Activated CD4-positive, alpha-beta memory T cell treated with anti-CD3 and anti-CD28 coated beads for 36 hours (primary cell): ENCODE measurements at regions not wholly inside any gene's neighbourhood (a gene's known extent, or its start where the extent isn't known, plus 50 kb on each side); places are given as distances from the start of the nearest gene placed in this dataset.

Experiments
- CTCF ChIA-PET: fragments of 350-600 bp; sonication (Branson Sonifier 250); formaldehyde crosslinking; loops from one replicate; lab custom pipeline; 2021; ENCODE audit warnings: antibody characterized with exemption, inconsistent platforms; lab: Charles Lee
- POLR2A ChIA-PET: fragments of 350-600 bp; sonication (Branson Sonifier 250); formaldehyde crosslinking; loops from one replicate; lab custom pipeline; 2021; ENCODE audit warnings: antibody characterized with exemption; lab: Charles Lee
- DNase-seq: peaks from one replicate; pipeline ENCODE4 v3.0.0-alpha.2; 2020
- H3K27ac Mint-ChIP-seq: one replicate; pipeline ENCODE4 v1.8.0; 2021; ENCODE audit warnings: mixed read lengths
- H3K27me3 Mint-ChIP-seq: one replicate; pipeline ENCODE4 v1.8.0; 2021; ENCODE audit warnings: mixed read lengths
- H3K36me3 Mint-ChIP-seq: one replicate; pipeline ENCODE4 v1.8.0; 2021; ENCODE audit warnings: mixed read lengths
- H3K4me1 Mint-ChIP-seq: one replicate; pipeline ENCODE4 v1.8.0; 2021; ENCODE audit warnings: low read depth, mixed read lengths
- H3K4me3 Mint-ChIP-seq: one replicate; pipeline ENCODE4 v1.8.0; 2021; ENCODE audit warnings: mild to moderate bottlenecking, mixed read lengths
- H3K9me3 Mint-ChIP-seq: one replicate; pipeline ENCODE4 v1.8.0; 2021; ENCODE audit warnings: mixed read lengths
- intact Hi-C: fragments of 100-400 bp; cut with micrococcal nuclease; formaldehyde crosslinking; loops from one replicate; pipeline ENCODE4 v1.15.1; 2023

DNA sequence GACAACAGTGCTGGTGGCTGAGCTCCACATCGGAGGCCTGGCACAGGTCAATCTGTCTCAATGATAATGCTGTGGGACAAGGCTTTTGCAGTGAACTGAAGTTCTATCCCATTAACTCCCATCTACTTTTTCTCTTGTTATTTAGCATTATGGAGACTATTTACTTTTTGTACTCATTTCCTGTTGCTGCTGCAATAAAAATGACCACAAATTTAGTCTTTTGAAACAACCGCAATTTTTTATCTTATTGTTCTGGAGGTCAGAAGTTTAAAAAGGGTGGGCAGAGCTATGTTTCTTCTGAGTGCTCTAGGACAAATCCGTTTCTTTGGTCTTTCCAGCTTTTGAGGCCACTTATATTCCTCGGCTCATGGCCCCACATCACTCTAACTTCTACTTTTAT, 111.0 kb upstream of the PITX2 start:
- Mint-ChIP-seq H3K27ac (no peak overlapping the region), H3K4me1 (no peaks in the 10 kb centered on the region), H3K9me3 (no peaks in the 10 kb centered on the region), H3K27me3 (no peaks in the 10 kb centered on the region), H3K4me3 (no peak overlapping the region), H3K36me3 (no peaks in the 10 kb centered on the region)
- intact Hi-C loops = no loop called here
- DNase-seq = no peak
- CTCF ChIA-PET = no interaction called here
- POLR2A ChIA-PET = no interaction called here

DNA sequence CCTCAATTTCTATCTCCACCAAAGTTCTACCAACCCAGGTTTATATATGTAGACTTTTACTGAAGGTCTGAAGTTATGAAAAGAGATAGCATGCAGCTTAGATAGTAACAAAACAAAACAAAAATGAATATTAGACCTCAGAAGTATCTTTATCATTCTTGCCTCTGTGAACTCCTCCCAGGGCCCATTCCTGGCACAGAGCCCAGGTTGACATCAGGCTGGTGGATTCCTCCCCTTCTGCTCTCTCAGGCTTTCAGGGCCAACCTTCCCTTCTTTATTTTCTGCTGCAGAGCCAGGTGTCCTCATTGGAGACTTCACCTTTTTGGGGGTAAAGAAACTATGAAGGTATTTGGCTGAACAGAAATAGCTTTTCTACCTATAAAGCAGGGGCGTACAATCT, 112.8 kb upstream of the PITX2 start:
- Mint-ChIP-seq H3K9me3 (no peaks in the 10 kb centered on the region), H3K4me3 (no peak overlapping the region), H3K27me3 (no peaks in the 10 kb centered on the region), H3K4me1 (no peaks in the 10 kb centered on the region), H3K27ac (no peak overlapping the region), H3K36me3 (no peaks in the 10 kb centered on the region)
- POLR2A ChIA-PET = no interaction called here
- intact Hi-C loops = no loop called here
- no peak for DNase-seq
- CTCF ChIA-PET = no interaction called here

DNA sequence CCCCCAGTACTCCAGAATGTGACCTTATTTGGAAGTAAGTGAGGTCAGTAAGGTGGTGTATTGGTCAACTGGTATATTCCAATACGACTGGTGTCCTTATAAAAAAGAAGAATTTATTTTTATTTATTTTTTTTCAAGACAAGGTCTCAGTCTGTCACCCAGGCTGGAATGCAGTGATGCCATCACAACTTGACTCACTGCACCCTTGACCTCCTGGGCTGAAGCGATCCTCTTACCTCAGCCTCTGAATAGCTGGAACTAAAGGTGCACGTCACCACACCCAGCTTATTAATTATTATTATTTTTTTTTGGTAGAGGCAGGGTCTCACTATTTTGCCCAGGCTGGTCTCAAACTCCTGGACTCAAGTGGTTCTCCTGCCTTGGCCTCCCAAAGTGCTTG, 115.1 kb upstream of the PITX2 start:
- no peak for DNase-seq
- Mint-ChIP-seq H3K4me3 (no peak overlapping the region), H3K36me3 (no peaks in the 10 kb centered on the region), H3K27ac (no peak overlapping the region), H3K27me3 (no peaks in the 10 kb centered on the region), H3K9me3 (no peaks in the 10 kb centered on the region), H3K4me1 (no peaks in the 10 kb centered on the region)
- POLR2A ChIA-PET = no interaction called here
- intact Hi-C loops = no loop called here
- CTCF ChIA-PET = no interaction called here

DNA sequence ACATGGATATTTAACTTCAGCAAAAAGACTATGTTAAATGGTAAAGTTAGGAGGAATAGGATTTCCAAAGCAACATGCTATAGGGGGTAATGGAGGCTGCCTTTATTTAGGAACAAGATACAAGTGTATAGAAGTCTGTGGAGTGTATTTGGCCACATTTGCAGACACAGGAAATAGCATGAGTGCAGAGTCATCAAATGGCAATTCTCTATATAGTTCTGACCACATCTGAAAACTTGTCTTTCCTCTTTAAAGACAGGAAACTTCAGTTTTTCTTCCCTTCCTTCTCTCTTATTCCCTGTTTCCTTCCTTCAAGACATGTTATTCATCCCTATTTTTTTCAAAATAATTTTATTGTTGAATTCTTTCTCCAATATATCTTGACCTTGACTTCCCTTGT, 119.3 kb upstream of the PITX2 start:
- no peak overlapping the region for H3K27ac Mint-ChIP-seq
- H3K27me3 Mint-ChIP-seq = no peaks in the 10 kb centered on the region
- H3K4me3 Mint-ChIP-seq = no peak overlapping the region
- ChIA-PET POLR2A (no interaction called here), CTCF (no interaction called here)
- H3K9me3 Mint-ChIP-seq = no peaks in the 10 kb centered on the region
- DNase-seq = no peak
- intact Hi-C loops = no loop called here
- no peaks in the 10 kb centered on the region for H3K36me3 Mint-ChIP-seq
- no peaks in the 10 kb centered on the region for H3K4me1 Mint-ChIP-seq

DNA sequence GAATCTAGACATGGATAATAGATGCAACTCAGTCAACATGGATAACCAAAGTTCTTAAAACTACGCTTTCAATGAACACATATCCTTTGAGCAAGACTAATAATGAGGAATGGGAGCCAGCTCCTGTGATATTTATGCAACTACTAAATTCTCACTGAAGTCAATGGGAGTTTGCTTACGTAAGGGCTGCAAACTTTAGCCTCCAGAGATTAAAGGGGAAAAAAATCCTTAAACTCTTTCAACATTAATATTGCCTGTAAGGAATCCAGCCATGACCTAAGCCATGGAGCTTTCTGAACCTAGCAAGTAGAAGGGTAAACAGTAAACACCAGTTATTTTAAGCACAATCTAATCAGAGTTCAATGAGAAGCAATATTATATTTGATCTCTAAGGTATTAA, 125.2 kb upstream of the PITX2 start:
- Mint-ChIP-seq H3K4me1 (no peaks in the 10 kb centered on the region), H3K27me3 (no peaks in the 10 kb centered on the region), H3K4me3 (no peak overlapping the region), H3K9me3 (no peaks in the 10 kb centered on the region), H3K36me3 (no peaks in the 10 kb centered on the region), H3K27ac (no peak overlapping the region)
- ChIA-PET CTCF (no interaction called here), POLR2A (no interaction called here)
- intact Hi-C loops = no loop called here
- no peak for DNase-seq

DNA sequence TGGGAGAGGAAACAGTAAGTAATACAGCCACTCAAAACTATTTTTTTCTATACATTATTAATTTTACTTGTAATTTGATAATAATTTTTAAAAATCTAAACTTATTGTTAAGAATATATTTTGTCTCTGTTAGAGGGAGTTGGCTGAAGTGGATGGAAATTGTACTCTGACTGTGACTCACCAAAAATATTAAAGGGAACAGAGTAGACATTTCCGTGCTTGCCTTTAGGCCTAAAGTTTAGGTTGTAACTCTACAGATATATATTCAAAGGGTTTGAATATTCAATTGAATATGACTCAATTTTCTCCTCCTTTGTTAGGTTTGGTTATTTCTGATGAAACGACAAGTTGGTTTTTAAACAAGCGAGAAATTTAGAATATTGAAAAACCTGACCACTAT, 128.3 kb upstream of the PITX2 start:
- CTCF ChIA-PET = no interaction called here

DNA sequence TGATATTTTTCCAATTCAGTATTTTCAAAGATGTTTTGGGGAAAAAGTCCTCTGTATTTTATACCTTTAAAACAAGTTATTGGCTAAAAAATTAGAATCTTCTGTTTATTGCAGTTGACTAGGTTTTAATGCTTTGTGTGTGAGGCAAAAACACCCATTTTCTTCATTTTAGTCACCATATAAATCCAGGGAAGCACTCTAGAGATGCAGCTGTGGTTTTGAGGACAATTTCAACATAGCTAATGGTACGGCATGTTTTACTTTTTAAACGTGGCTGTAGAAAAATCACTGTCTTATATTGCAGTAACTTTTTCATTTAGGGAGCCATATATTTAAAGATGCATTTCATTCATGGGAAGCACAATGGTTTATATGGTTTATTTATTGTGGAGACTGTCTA, 129.1 kb upstream of the PITX2 start:
- Mint-ChIP-seq H3K4me3 (no peak overlapping the region), H3K36me3 (no peaks in the 10 kb centered on the region), H3K4me1 (no peaks in the 10 kb centered on the region), H3K27me3 (no peaks in the 10 kb centered on the region), H3K9me3 (no peaks in the 10 kb centered on the region), H3K27ac (no peak overlapping the region)
- POLR2A ChIA-PET = no interaction called here
- intact Hi-C loops = no loop called here
- CTCF ChIA-PET = no interaction called here
- DNase-seq = no peak

More for the DNA sequence above, 128.3 kb upstream of the PITX2 start:
- Mint-ChIP-seq H3K36me3 (no peaks in the 10 kb centered on the region), H3K27me3 (no peaks in the 10 kb centered on the region), H3K27ac (no peak overlapping the region), H3K9me3 (no peaks in the 10 kb centered on the region), H3K4me3 (no peak overlapping the region), H3K4me1 (no peaks in the 10 kb centered on the region)
- intact Hi-C loops = no loop called here
- no peak for DNase-seq
- POLR2A ChIA-PET = no interaction called here

DNA sequence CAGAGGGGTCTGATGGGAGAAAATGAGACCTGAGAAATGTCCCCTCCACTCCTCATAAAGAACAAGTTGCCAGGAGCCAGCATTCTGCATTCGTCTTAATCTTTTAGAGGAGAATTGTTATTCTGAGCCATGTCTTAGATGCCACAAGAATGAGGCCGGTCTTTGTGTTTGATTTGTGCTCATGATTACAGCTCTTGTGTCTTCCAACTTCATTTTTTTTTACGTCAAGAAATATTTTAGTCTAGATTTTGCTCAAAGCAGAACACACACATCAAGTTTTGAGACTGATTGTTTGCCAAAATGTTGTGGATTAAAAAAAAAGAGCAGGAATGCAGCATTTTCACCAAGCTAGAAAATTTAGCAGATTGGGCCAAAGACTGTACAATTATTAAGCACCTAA, 130.6 kb upstream of the PITX2 start:
- ChIA-PET CTCF (no interaction called here), POLR2A (no interaction called here)
- DNase-seq = no peak
- H3K4me3 Mint-ChIP-seq = no peak overlapping the region
- intact Hi-C loops = no loop called here
- no peaks in the 10 kb centered on the region for H3K9me3 Mint-ChIP-seq
- H3K27ac Mint-ChIP-seq = no peak overlapping the region
- no peaks in the 10 kb centered on the region for H3K4me1 Mint-ChIP-seq
- no peaks in the 10 kb centered on the region for H3K27me3 Mint-ChIP-seq
- no peaks in the 10 kb centered on the region for H3K36me3 Mint-ChIP-seq

DNA sequence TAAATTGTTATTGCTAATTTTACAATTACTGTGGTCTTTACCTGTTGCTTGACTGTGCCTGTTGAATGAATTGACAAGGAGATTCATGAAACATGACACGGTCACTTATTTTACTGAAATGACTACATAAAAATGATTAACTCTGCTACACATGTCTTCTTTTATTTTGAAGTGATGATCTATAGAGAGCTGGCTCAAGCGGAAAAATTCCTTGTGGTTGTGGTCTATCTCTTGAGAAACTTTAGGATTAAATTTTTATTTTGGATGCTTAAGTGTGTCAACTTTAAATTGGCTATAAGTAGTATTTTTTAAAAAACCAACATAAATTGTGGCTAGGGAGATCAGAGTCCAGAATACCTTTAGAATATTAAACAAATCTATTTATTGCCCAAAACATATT, 131.8 kb upstream of the PITX2 start:
- no peak overlapping the region for H3K4me3 Mint-ChIP-seq
- H3K27me3 Mint-ChIP-seq = no peaks in the 10 kb centered on the region
- no peaks in the 10 kb centered on the region for H3K9me3 Mint-ChIP-seq
- DNase-seq = no peak
- ChIA-PET POLR2A (no interaction called here), CTCF (no interaction called here)
- intact Hi-C loops = no loop called here
- no peaks in the 10 kb centered on the region for H3K36me3 Mint-ChIP-seq
- no peaks in the 10 kb centered on the region for H3K4me1 Mint-ChIP-seq
- no peak overlapping the region for H3K27ac Mint-ChIP-seq

DNA sequence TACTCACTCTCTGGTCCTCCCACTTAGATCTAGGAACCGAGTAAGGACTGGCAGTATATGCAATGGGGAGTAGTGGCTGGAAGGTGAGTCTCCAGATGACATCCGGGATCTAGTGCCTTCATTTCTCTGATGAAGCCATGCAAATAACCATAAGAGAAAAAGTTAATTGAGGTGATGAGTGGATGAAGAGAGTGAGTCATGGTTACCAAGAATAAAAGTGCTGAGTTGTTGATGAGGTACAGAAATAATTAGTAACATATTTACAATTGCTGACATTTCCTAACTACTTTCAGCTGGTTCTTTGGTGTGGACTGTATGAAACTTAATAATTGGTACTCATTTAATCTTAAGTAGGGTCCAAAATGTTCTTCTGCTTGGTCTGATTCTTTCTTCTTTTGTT, 146.7 kb upstream of the PITX2 start:
- Mint-ChIP-seq H3K4me1 (no peaks in the 10 kb centered on the region), H3K4me3 (no peak overlapping the region), H3K27me3 (no peaks in the 10 kb centered on the region), H3K27ac (no peak overlapping the region), H3K9me3 (no peaks in the 10 kb centered on the region), H3K36me3 (no peaks in the 10 kb centered on the region)
- intact Hi-C loops = no loop called here
- ChIA-PET POLR2A (no interaction called here), CTCF (no interaction called here)
- DNase-seq = no peak

DNA sequence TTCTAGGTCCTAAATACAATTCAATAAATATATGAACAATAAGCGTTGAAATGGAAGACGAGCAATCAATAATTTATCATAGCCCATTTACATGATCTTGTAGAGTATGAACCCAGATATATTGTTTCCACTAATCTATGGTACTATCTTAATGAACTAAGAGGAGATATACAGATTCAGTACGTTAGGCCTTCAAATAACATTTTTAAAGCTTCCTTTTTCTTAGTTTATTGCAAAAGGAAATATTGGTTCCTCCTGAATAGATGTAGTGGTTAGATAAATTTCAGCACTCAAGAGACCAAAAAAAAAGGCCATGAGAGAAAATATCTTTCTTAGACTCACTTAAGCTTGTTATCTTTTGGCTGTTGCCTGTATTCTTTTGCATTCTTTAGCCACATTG, 147.5 kb upstream of the PITX2 start:
- no peaks in the 10 kb centered on the region for H3K9me3 Mint-ChIP-seq
- H3K27me3 Mint-ChIP-seq = no peaks in the 10 kb centered on the region
- POLR2A ChIA-PET = no interaction called here
- no peaks in the 10 kb centered on the region for H3K36me3 Mint-ChIP-seq
- no peaks in the 10 kb centered on the region for H3K4me1 Mint-ChIP-seq
- no peak overlapping the region for H3K4me3 Mint-ChIP-seq
- CTCF ChIA-PET = no interaction called here
- intact Hi-C loops = no loop called here
- no peak overlapping the region for H3K27ac Mint-ChIP-seq
- DNase-seq = no peak

DNA sequence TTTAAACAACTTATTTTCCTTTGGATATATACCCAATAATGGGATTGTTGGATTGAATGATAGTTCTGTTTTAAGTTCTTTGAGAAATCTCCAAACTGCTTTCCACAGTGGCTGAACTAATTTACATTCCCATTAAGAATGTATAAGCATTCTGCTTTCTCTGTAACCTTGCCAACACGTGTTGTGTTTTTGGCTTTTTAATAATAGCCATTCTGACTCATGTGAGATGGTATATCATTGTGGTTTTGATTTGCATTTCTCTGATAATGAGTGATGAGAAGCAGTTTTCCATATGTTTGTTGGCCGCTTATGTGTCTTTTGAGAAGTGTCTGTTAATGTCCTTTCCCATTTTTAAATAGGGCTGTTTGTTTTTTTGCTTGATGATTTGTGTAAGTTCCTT, 155.6 kb upstream of the PITX2 start:
- DNase-seq = no peak
- Mint-ChIP-seq H3K4me1 (no peaks in the 10 kb centered on the region), H3K27me3 (no peaks in the 10 kb centered on the region), H3K9me3 (no peaks in the 10 kb centered on the region), H3K36me3 (no peaks in the 10 kb centered on the region), H3K4me3 (no peak overlapping the region), H3K27ac (no peak overlapping the region)
- intact Hi-C loops = no loop called here
- ChIA-PET CTCF (no interaction called here), POLR2A (no interaction called here)

DNA sequence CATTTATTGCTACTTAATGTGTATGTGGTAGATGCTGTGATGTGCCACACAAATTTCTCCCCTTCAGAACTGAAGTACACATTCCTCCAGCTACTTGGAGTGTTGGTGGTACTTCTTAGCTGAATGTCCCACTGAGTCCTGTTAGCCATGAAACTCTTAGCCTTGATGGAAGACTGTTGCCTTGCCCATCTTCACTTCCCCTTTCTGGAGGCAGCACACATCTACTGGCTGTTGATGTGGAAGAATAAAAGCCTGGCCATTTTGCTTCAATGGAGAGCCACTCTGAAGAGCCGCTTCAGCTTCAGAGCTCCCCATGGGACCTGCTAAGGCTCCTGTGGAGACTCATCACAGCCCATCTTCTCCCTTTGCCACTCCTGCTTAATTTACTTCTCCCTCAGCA, 157.7 kb upstream of the PITX2 start:
- POLR2A ChIA-PET = no interaction called here
- CTCF ChIA-PET = no interaction called here
- H3K4me3 Mint-ChIP-seq = no peak overlapping the region
- DNase-seq = no peak
- no peaks in the 10 kb centered on the region for H3K9me3 Mint-ChIP-seq
- no peak overlapping the region for H3K27ac Mint-ChIP-seq
- H3K36me3 Mint-ChIP-seq = no peaks in the 10 kb centered on the region
- no peaks in the 10 kb centered on the region for H3K4me1 Mint-ChIP-seq
- H3K27me3 Mint-ChIP-seq = no peaks in the 10 kb centered on the region
- intact Hi-C loops = no loop called here

DNA sequence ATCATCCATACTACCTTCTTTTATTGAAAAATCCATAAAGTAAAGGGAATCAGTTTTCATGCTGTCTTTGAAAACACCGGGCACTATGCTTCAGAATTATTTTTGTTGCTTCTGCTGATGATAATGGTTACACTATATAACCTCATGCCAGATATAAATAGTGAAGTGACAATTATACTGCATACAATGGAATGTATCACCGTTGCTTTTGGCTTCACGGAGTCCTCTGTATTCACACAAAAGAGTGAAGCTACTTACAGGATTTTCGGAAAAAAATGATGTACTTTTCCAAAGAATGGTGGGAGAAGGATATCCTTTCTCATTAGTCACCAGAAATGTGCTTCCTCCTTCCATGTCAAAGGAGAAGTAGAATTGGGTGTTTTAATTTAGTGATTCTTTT, 159.1 kb upstream of the PITX2 start:
- POLR2A ChIA-PET = no interaction called here
- CTCF ChIA-PET = no interaction called here
- no peak overlapping the region for H3K4me3 Mint-ChIP-seq
- DNase-seq = no peak
- H3K9me3 Mint-ChIP-seq = no peaks in the 10 kb centered on the region
- H3K36me3 Mint-ChIP-seq = no peaks in the 10 kb centered on the region
- intact Hi-C loops = no loop called here
- H3K27ac Mint-ChIP-seq = no peak overlapping the region
- no peaks in the 10 kb centered on the region for H3K27me3 Mint-ChIP-seq
- H3K4me1 Mint-ChIP-seq = no peaks in the 10 kb centered on the region
